Skeletal muscle satellite cell (primary cell): ENCODE measurements at regions not wholly inside any gene's neighbourhood (a gene's known extent, or its start where the extent isn't known, plus 50 kb on each side); places are given as distances from the start of the nearest gene placed in this dataset.

Experiments
- H3K27me3 ChIP-seq: 2 replicates; pipeline ENCODE4 v1.7.0; 2013; ENCODE audit warnings: low read length; ENCODE audit not compliant: control insufficient read depth, insufficient read depth
- H3K36me3 ChIP-seq: 2 replicates; pipeline ENCODE4 v1.7.0; 2013; ENCODE audit warnings: mild to moderate bottlenecking, control low read depth, low read length; ENCODE audit not compliant: insufficient read depth
- H3K4me1 ChIP-seq: 2 replicates; pipeline ENCODE4 v1.7.0; 2013; ENCODE audit warnings: low read length; ENCODE audit not compliant: control insufficient read depth, insufficient read depth
- H3K4me2 ChIP-seq: 2 replicates; pipeline ENCODE4 v1.7.0; 2013; ENCODE audit warnings: mild to moderate bottlenecking, low read length
- H3K4me3 ChIP-seq: 2 replicates; pipeline ENCODE4 v1.7.0; 2013; ENCODE audit warnings: low read length
- H3K9ac ChIP-seq: 2 replicates; pipeline ENCODE4 v1.7.0; 2013; ENCODE audit warnings: mild to moderate bottlenecking, low read depth, low read length, moderate library complexity
- H3K9me3 ChIP-seq: replicated peaks from 2 replicates; pipeline ENCODE4 v1.7.0; 2013; ENCODE audit warnings: mild to moderate bottlenecking, control low read depth, low read length

DNA sequence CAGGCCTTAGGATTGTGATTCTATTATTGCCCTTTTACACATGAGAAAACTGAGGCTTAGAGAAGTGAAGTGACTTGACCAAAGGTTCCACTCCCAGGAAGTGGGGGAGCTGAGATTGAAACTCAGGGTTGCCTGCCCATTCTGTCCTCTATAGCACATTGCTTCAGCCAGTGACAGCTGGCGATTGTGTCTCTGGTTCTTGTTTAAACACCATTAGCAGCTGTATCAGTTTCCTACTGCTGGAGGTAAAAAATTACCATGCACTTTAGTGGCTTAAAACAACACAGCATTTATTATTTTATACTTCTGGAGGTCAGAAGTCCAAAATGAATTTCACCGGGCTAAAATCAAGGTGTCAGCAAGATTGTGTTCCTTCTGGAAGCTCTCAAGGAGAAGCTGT is 205.8 kb upstream of the MAMLD1 start:
- Histone ChIP-seq H3K4me2 (no peak overlapping the region), H3K36me3 (no peaks in the 10 kb centered on the region), H3K9me3 (no peaks in the 10 kb centered on the region), H3K4me1 (peaks cover 19% of the 10 kb centered on the region), H3K4me3 (no peak overlapping the region), H3K9ac (no peak overlapping the region), H3K27me3 (no peaks in the 10 kb centered on the region)

DNA sequence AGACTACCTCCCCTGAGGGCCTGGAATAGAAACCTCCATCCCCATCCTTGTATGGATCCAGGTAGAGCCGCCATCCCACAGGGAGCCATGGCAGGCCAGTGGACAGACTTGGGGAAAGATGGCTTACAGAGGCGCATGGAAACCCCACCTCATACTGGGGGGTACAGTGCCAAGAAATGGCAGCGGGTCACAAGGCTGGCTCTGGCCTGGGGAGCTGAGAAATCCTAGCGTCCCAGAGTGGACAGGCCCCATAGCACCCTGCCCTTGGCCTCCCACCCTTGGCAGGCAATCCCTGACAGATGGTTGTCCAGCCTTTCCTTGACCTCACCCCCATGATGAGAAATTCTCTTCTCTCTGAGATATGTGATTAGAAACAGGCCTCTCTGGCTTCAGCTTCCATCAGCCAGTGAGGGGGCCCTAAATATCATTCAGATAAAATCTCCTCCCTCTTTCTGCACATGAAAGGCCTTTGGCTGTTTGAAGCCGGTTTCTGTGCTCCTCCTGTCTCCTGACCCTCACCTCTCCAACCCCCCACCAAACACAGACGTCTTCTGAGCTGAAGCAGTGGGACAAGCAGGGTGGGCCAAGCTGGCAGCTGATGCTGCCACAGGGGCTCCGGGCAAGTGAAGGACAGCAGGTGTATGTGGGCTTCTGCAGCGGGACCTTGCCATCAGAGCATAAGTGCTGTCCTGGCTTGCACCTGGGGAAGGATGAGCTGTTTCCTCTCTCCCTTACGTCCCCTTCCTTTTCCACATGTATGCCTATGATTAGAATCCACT is 204.4 kb upstream of the MAMLD1 start:
- Histone ChIP-seq H3K4me1 (peaks cover 19% of the 10 kb centered on the region), H3K36me3 (no peaks in the 10 kb centered on the region), H3K4me3 (no peak overlapping the region), H3K4me2 (no peak overlapping the region), H3K9me3 (no peaks in the 10 kb centered on the region), H3K9ac (no peak overlapping the region), H3K27me3 (no peaks in the 10 kb centered on the region)

DNA sequence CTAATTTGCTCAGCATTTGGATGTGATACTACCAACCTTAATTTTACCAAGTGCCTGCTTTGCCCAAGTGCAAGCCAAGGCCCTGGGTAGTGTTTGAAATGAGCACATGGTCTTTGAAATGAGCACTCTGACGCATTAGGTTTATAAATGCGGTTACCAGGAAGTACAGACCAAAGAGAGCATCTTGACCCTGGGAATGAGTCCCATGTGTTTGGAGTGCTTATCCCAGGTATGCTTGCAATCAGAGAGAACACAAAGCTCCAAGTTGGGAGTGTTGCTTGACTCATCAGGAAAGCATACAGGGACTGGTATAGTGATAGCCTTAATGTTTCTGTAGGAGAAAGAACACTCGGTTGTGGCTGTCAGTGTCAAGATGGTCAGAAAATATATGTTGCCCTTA is 203.6 kb upstream of the MAMLD1 start:
- Histone ChIP-seq H3K9ac (no peak overlapping the region), H3K4me1 (peaks cover 19% of the 10 kb centered on the region), H3K27me3 (no peaks in the 10 kb centered on the region), H3K36me3 (no peaks in the 10 kb centered on the region), H3K9me3 (no peaks in the 10 kb centered on the region), H3K4me3 (no peak overlapping the region), H3K4me2 (no peak overlapping the region)

DNA sequence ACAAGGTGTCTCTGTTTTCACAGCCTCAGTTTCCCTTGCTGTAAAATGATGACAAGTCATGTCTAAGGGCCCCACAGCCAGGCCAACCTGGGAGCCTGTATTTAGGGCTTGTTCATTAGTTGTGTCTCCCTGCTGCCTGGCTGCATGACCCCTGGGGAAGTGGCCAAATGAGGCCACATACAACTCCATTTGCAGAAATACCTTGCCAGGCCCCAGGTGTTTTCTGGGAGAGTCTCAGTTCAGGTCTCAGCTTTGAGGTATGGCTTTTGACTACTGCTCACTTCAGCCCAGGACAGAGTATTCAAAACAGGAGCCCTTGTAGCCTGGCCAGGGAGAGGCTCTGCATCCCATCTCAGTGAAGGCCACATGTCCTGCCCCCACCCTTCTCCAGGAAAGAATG is 202.5 kb upstream of the MAMLD1 start:
- H3K4me2 ChIP-seq = no peak overlapping the region

DNA sequence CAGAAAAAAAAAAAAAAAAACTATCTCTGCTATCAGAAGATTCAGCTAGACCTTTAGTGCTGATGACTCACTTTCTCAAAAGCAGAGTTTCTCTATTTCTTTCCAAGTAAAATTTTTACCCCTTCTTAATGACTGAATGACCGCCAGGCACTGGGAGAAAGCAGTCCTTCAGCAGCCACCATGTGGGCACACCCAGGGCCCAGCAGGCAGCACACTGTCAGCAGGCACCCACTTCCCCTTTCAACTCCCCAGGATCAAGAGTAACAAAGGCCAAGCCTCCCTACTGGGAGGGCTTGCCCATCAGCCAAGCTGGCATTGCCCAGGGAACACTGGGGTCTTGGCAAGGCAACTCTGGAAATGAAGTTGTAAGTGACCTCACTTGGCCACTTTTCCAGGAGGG is 201.9 kb upstream of the MAMLD1 start:
- no peak overlapping the region for H3K9ac ChIP-seq
- no peak overlapping the region for H3K4me3 ChIP-seq
- peaks cover 6% of the 10 kb centered on the region for H3K4me1 ChIP-seq
- H3K36me3 ChIP-seq = no peaks in the 10 kb centered on the region
- no peaks in the 10 kb centered on the region for H3K9me3 ChIP-seq
- H3K27me3 ChIP-seq = no peaks in the 10 kb centered on the region
- H3K4me2 ChIP-seq = no peak overlapping the region

More for the DNA sequence above, 202.5 kb upstream of the MAMLD1 start:
- H3K27me3 ChIP-seq = no peaks in the 10 kb centered on the region
- peaks cover 11% of the 10 kb centered on the region for H3K4me1 ChIP-seq
- no peaks in the 10 kb centered on the region for H3K9me3 ChIP-seq
- no peak overlapping the region for H3K9ac ChIP-seq
- H3K4me3 ChIP-seq = no peak overlapping the region
- no peaks in the 10 kb centered on the region for H3K36me3 ChIP-seq

DNA sequence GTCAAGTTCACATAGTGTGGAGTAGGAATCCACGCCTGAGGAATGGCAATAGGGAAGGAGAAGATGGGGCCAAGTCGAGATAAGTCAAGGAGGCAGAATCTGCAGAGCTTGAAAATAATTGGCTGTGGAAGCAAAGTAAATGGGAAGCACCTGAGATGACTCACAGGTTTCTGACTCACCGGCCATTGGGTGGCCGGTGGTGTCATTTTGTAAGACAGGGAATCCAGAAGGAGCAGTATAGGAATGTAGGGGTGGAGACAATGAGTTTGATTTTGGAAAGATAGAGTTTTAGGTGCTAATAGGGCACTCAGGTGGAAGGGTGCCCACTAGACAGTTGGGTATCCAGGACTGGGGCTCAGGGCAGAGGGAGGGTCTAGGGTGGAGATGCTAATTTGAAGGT is 201.0 kb upstream of the MAMLD1 start:
- Histone ChIP-seq H3K4me3 (no peak overlapping the region), H3K4me2 (no peak overlapping the region), H3K9ac (no peak overlapping the region), H3K9me3 (no peaks in the 10 kb centered on the region), H3K4me1 (peaks cover 6% of the 10 kb centered on the region), H3K36me3 (no peaks in the 10 kb centered on the region), H3K27me3 (no peaks in the 10 kb centered on the region)

DNA sequence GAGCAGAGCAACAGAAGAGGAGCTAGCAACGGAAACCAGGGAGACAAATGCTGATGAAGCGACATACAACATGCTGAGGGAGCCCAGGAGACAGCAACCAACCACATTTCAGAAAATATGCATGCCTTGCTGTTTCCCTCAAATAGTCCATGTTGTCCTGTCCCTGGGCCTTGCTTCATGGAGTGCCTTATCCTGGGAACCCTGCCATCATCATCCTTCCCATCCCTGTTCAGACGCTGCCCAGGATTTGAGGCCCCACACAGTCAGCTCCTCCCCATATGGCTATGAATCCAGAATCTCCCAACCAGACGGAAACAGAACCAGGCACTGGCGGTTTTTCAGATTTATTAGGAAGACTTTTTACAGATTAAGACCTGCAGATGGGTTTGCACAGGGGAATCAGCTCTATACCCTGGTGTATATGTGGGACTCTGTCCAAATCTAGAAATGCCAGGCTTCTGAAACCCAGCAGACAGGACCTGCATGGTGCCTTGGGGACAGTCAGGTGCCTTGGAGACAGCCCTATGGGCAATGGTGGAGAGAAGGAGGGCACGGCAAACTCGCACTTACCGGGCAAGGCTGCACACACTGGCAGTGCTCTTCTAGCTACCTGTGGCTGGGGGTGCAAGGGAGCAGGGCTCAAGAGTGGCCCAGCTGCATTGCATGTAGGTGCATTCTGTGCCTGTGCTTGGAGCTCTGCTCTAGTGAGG is 199.7 kb upstream of the MAMLD1 start:
- Histone ChIP-seq H3K27me3 (no peaks in the 10 kb centered on the region), H3K36me3 (no peaks in the 10 kb centered on the region), H3K4me2 (no peak overlapping the region), H3K9ac (no peak overlapping the region), H3K4me1 (peaks cover 6% of the 10 kb centered on the region), H3K4me3 (no peak overlapping the region), H3K9me3 (no peaks in the 10 kb centered on the region)

DNA sequence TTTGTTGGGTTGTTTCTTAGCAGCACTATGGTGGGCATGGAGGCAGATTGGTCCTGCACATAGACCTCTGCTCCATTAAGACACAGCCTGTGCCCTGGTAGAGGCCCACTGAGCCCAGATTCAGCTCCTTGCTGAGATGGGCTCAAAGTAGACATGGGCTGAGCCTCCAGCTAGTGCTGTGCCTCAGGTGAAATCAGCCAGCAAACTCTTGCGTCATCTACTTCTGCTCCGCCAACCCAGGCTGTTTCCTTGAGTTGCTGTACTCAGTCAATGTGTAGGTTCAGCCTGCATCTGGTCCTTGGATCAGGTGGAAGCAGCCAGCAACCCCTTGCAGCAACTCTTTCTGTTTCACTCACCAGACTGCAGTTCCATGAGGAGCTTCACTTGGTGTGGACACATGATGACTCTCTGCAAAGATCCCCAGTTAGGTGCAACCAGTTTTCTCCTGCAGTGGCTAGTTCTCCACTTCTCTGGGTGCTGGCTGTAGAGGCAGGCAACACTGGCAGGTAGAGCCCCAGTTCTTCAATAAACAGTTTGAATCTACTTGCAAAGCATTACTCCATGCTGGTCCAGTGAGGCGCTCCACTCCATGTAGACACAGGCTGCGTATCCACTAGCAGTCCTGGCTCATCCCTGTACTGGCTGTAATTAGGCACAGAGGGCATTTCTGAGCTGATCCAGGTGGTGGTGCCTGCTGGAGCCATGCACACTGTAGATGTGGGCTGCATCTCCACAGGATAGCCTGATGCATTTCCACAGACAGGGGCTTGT is 199.0 kb upstream of the MAMLD1 start:
- Histone ChIP-seq H3K9ac (no peak overlapping the region), H3K4me2 (no peak overlapping the region), H3K4me1 (peaks cover 6% of the 10 kb centered on the region), H3K4me3 (no peak overlapping the region), H3K36me3 (no peaks in the 10 kb centered on the region), H3K27me3 (no peaks in the 10 kb centered on the region), H3K9me3 (no peaks in the 10 kb centered on the region)

DNA sequence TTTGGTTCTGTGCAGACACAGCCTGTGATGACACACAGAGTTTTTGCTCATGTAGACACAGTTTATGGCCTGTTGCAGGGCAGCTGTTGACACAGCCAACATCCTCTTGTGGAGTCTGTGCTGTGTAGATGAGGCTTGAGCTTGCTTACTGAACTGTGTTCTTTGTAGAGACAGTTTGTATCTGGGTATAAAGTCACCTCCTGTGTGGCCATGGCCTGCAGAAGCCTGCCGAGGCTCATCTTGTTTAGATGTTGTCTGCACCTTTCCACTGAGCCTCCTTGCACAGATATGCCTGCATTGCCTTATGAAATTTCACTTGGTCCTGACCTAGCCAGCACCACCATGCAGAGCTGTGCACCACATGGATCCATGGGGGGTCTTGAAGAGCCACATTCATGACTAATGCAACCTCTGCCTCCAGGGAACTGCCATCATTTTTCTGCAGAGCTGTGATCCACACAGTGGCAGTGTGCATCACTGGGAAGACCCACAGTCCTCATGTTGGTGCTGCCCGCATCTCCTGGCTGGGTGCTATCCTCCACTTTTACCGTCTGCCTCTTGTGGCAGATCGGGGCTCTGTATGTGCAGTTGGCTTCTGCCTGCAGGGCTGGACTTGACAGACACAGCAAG is 198.0 kb upstream of the MAMLD1 start:
- no peak overlapping the region for H3K9ac ChIP-seq
- no peak overlapping the region for H3K4me2 ChIP-seq
- H3K4me1 ChIP-seq = peaks cover 6% of the 10 kb centered on the region
- no peak overlapping the region for H3K4me3 ChIP-seq
- H3K36me3 ChIP-seq = no peaks in the 10 kb centered on the region
- H3K9me3 ChIP-seq = no peaks in the 10 kb centered on the region
- H3K27me3 ChIP-seq = no peaks in the 10 kb centered on the region

DNA sequence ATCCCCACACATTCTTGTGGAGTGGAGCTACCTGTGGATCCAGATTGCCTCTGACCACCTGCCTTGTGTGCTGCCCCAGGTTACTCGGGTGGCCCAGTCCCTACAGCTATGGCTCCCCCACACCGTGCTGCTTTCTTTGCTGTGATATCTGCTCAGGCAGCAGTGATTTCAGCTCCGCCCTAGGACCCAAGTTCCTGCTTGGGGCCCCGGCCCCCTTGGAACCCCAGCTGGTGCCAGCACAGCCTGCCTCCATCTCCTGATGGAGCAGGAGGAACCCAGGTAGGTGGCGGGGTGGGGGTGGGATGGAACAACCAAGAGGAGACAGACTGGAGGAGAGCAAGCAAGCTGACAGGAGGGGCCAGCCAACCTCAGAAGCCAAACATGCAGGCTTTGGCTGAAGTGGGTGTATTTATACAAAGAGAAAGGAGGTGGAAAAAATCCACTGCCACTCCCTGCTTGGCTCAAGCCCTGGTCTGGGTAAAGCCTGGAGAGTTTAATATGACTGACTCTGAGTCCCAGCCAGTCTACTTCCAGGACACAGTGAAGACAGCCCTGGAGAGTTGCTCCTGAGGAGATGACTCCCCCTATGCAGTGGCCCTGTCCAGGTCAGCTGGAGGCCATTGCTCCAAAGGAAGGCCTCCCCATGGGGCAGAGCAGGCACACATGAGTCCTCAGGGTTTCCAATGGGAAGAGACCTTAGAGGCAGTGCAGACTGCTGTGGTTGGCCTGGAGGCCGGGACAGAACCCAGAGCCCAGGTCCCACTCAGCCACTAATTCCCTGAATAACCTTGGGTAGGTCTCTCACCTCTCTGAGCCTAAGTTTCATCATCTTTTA is 197.1 kb upstream of the MAMLD1 start:
- peaks cover 6% of the 10 kb centered on the region for H3K4me1 ChIP-seq
- no peak overlapping the region for H3K4me3 ChIP-seq
- no peaks in the 10 kb centered on the region for H3K27me3 ChIP-seq
- H3K4me2 ChIP-seq = no peak overlapping the region
- no peak overlapping the region for H3K9ac ChIP-seq
- no peaks in the 10 kb centered on the region for H3K9me3 ChIP-seq
- no peaks in the 10 kb centered on the region for H3K36me3 ChIP-seq
